Heart right ventricle (tissue), 16 donors: ENCODE measurements at regions not wholly inside any gene's neighbourhood (a gene's known extent, or its start where the extent isn't known, plus 50 kb on each side); places are given as distances from the start of the nearest gene placed in this dataset.
A peak's percentile ranks its signal among the peaks of the same experiment; 100 is the strongest.

ENCODE experiments used
- ATAC-seq, 8 donors: fragments of 200-7000 bp; cut with Tn5 transposase; one replicate each; pipeline ENCODE4 v1.9.1; 2020; ENCODE audit warnings: mild to moderate bottlenecking in 8 of 8, moderate library complexity in 8 of 8, moderate number of reproducible peaks in 1 of 8
- DNase-seq, 2 donors: peaks; one replicate each; pipeline ENCODE4 v3.0.0-alpha.2; 2020
- H3K27ac ChIP-seq, 10 donors: fragments of 200-600 bp; sonication (generic) in 2 of 10; one replicate each; pipeline versions ENCODE4 v1.5.0 to v1.8.0; 2020 to 2022; ENCODE audit warnings: mild to moderate bottlenecking in 3 of 10
- H3K27me3 ChIP-seq, 7 donors: fragments of 200-600 bp; one replicate each; pipeline ENCODE4 v1.8.0; 2021 to 2022; ENCODE audit warnings: mild to moderate bottlenecking in 2 of 7
- H3K36me3 ChIP-seq, 9 donors: fragments of 200-600 bp; sonication (generic) in 1 of 9; one replicate each; pipeline versions ENCODE4 v1.5.0 to v1.8.0; 2020 to 2022; ENCODE audit warnings: mild to moderate bottlenecking in 2 of 9
- H3K4me1 ChIP-seq, 9 donors: fragments of 200-600 bp; sonication (generic) in 1 of 9; one replicate each; pipeline versions ENCODE4 v1.5.0 to v1.8.0; 2020 to 2022; ENCODE audit warnings: mild to moderate bottlenecking in 4 of 9
- H3K4me3 ChIP-seq, 10 donors: fragments of 200-600 bp; sonication (generic) in 2 of 10; one replicate each; pipeline versions ENCODE4 v1.5.0 to v1.8.0; 2020 to 2022; ENCODE audit warnings: mild to moderate bottlenecking in 7 of 10, moderate library complexity in 2 of 10
- H3K9me3 ChIP-seq, 11 donors: fragments of 200-600 bp in 10 of 11; sonication (generic) in 2 of 11; one replicate each; pipeline versions ENCODE4 v1.5.0 to v1.8.0; 2013 to 2022; ENCODE audit warnings: mild to moderate bottlenecking in 2 of 11, control low read depth in 1 of 11, moderate library complexity in 1 of 11
- WGBS, 2 donors: extraction: QIAGEN DNeasy Blood & Tissue Kit; methylation state at CpG; one replicate each; pipeline ENCODE4 v1.1.7; 2013; ENCODE audit warnings: inconsistent platforms in 1 of 2; 5-methylcytosine and 5-hydroxymethylcytosine counted together
- intact Hi-C, 10 donors: fragments of 100-400 bp; cut with DNase I; formaldehyde crosslinking; loops; one replicate each; pipeline versions ENCODE4 v1.11.1 to v1.14.2; 2022
- TF ChIP-seq, protein P1 (sequence below), 9 donors: fragments of 200-600 bp; sonication (generic) in 2 of 9; IDR thresholded peaks; one replicate each; pipeline versions ENCODE4 v1.5.0 to v1.8.0; 2021 to 2022; ENCODE audit warnings: antibody characterized with exemption in 9 of 9, mild to moderate bottlenecking in 5 of 9, moderate library complexity in 1 of 9
- donor health status: Arrhythmogenic right ventricular cardiomyopathy.
- donor health status: ischemic (EF 13 %, LVEDD 7.1; RV severe dilation, severe dysfunction).
- donor health status: healthy with polysubstance abuse.
- donor health status: DM: no; HTN: yes; CAD: no.
- donor health status: DM: no; HTN: no; CAD: no.
- donor health status: ischemic (EF 25% LVEDD 6.9; RV normal size, moderate dysfunction).
- donor health status: ischemic (EF 25% LVEDD 5.7; RV mildly dilated, moderate dysfunction).
- donor health status: healthy.
- donor health status: DM: yes; HTN: yes; CAD: no.
- donor health status: Ischemic cardiomyopathy.
- donor health status: ischemic (EF 35%, LVEDD 5.7; RV mildly dilated, moderate dysfunction).
- donor health status: nonischemic (EF 11% LVEDD 7.7; RV severe dilation, severe dysfunction).
- donor health status: DM: yes; HTN: yes; CAD: no.
- donor health status: PGD.
- donor health status: ischemic (EF 29% LVEDD 5.4; RV normal size, mild dysfunction).
- donor health status: nonischemic (EF 23%, LVEDD 6.1; RV moderate dilation, normal function).

DNA sequence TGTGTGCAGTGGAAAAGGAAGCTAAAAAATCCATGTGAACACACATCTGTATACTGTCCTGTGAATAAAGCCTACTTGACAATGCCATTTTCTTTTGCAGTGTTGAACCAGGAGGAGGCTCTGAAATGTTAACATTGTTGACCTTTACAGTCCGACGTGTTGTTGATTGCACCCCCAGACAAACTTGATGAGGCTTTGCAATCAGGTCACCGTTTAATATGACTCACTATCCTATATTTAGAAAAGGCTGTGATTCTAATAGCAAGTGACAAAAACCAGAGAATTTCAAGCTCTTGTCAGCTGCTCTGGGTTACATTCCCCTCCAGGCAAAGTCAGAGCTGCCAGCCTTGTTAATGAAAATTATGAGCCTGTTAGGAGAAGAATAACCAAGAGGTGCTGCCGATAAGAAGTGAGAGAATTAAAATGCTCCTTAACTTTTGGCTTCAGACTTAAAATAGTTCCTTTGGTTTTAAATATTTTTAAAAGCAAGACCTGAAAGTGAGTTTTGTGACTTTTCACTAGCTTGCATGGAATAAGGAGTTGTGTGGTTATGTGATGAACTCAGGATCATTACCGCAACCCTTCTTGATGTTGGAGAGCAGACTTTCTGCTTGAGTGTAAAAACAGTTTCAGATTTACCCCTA, 162.1 kb downstream of the QPCT start:
- peak in 1 of 2 donors; percentile 23 for DNase-seq
- Histone ChIP-seq H3K36me3 (no peaks in the 10 kb centered on the region), H3K27me3 (no peaks in the 10 kb centered on the region), H3K4me3 (no peak overlapping the region), H3K27ac (peak overlapping the region; percentile 49 to 93 (median 82)), H3K9me3 (peaks cover 0 to 5% (median 0%) of the 10 kb centered on the region in 11 donors), H3K4me1 (peaks cover 0 to 36% (median 13%) of the 10 kb centered on the region in 9 donors)
- intact Hi-C loops = loop anchor here in 1 of 10 donors (5.0 kb wide), 1 partner anchor 146 kb away; no protein-coding TSS in a partner anchor
- ATAC-seq = peak; percentile 83 to 96 (median 92)
- TF ChIP-seq, protein P1, sequence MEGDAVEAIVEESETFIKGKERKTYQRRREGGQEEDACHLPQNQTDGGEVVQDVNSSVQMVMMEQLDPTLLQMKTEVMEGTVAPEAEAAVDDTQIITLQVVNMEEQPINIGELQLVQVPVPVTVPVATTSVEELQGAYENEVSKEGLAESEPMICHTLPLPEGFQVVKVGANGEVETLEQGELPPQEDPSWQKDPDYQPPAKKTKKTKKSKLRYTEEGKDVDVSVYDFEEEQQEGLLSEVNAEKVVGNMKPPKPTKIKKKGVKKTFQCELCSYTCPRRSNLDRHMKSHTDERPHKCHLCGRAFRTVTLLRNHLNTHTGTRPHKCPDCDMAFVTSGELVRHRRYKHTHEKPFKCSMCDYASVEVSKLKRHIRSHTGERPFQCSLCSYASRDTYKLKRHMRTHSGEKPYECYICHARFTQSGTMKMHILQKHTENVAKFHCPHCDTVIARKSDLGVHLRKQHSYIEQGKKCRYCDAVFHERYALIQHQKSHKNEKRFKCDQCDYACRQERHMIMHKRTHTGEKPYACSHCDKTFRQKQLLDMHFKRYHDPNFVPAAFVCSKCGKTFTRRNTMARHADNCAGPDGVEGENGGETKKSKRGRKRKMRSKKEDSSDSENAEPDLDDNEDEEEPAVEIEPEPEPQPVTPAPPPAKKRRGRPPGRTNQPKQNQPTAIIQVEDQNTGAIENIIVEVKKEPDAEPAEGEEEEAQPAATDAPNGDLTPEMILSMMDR (IDR thresholded peaks at IDR 0.05) = peak in 1 of 9 donors; percentile 10
- WGBS, 2 donors = 17 to 31% methylated on average over 5 of the region's 5 CpGs

DNA sequence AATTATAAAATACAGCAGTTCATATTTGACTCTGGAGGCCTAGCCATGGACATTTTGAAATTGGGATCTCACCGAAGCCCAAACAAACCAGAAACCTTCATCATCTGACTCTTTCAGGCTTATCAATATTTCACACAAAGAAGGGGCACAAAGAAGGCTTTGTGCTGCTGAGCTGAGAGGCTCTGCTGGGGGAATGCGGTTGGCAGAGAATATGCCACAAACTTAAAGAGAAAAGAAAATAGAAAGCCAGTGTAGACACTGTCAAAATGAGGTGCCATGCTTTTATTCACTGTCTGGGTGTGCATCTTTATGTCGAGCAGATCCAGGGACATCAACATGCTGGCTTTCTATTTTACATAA, 162.6 kb downstream of the QPCT start:
- H3K36me3 ChIP-seq = no peaks in the 10 kb centered on the region
- DNase-seq (no peak), ATAC-seq (peak in 4 of 8 donors; percentile 20 to 34 (median 26))
- no peak overlapping the region for H3K4me3 ChIP-seq
- peaks cover 0 to 35% (median 13%) of the 10 kb centered on the region in 9 donors for H3K4me1 ChIP-seq
- no peaks in the 10 kb centered on the region for H3K27me3 ChIP-seq
- H3K9me3 ChIP-seq = peaks cover 0 to 5% (median 0%) of the 10 kb centered on the region in 11 donors
- intact Hi-C loops = loop anchor here in 1 of 10 donors (5.0 kb wide), 1 partner anchor 145 kb away; no protein-coding TSS in a partner anchor
- whole genome bisulfite sequencing, 2 donors = 32 to 56% methylated on average over 3 of the region's 3 CpGs
- peak overlapping the region; percentile 49 to 93 (median 82) for H3K27ac ChIP-seq
- TF ChIP-seq, protein P1 (IDR thresholded peaks at IDR 0.05) = no peak

DNA sequence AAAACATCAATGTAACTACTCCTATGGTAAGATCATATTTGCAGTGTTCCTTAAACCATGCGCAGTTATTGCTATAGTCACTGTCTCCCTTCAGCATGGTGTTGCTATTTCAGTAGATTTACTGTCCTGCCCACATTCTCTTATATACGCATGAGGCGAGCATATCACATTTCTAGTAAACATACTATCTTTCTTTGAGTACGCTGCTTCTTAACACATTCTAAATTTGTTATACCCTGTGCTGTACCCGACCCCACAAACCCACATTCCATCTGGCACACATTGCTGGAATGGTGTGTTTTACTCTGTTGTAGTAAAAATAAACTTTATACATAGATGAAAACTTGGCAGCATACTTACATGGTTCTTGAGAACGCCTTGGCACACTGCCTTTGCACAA, 163.3 kb downstream of the QPCT start:
- H3K36me3 ChIP-seq = no peaks in the 10 kb centered on the region
- peaks cover 0 to 35% (median 13%) of the 10 kb centered on the region in 9 donors for H3K4me1 ChIP-seq
- H3K27ac ChIP-seq = peak overlapping the region; percentile 49 to 93 (median 82)
- no peak overlapping the region for H3K4me3 ChIP-seq
- DNase-seq = no peak
- WGBS, 2 donors = 47 to 62% methylated on average over 6 of the region's 6 CpGs
- H3K27me3 ChIP-seq = no peaks in the 10 kb centered on the region
- peaks cover 0 to 5% (median 0%) of the 10 kb centered on the region in 11 donors for H3K9me3 ChIP-seq
- TF ChIP-seq, protein P1 (IDR thresholded peaks at IDR 0.05) = no peak
- peak in 7 of 8 donors; percentile 32 to 80 (median 61) for ATAC-seq
- intact Hi-C loops = loop anchor here in 1 of 10 donors (5.0 kb wide), 1 partner anchor 145 kb away; no protein-coding TSS in a partner anchor

DNA sequence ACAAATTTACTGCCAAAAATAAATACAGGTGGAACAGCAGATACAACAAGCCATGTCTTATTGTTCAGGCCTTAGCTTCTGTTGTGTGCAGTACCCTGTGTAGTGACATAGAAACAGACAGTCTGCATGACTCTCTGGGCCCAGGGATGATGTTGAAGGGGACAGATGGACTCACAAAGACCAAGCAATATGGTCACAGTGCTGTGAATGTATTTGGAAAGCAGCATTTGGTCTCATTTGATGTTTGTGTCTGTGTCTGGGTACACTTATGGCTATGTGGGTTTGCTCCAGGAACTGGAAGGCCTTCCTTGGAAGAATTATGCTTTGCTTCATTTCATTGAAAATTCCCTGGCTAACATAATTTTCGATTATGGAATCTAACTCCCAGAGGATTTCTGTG, 158.5 kb downstream of the CDC42EP3 start:
- WGBS, 2 donors = 58 to 59% methylated on average over 1 of the region's 1 CpG
- no peak for DNase-seq
- intact Hi-C loops = no loop called here
- Histone ChIP-seq H3K4me3 (no peak overlapping the region), H3K27ac (no peak overlapping the region), H3K4me1 (peaks cover 0 to 5% (median 0%) of the 10 kb centered on the region in 9 donors), H3K27me3 (no peaks in the 10 kb centered on the region), H3K9me3 (peaks cover 0 to 9% (median 0%) of the 10 kb centered on the region in 11 donors), H3K36me3 (no peaks in the 10 kb centered on the region)
- TF ChIP-seq, protein P1 (IDR thresholded peaks at IDR 0.05) = no peak
- no peak for ATAC-seq
